ENCODE measurements at regions not wholly inside any gene's neighbourhood (a gene's known extent, or its start where the extent isn't known, plus 50 kb on each side); places are given as distances from the start of the nearest gene placed in this dataset.
A peak's percentile ranks its signal among the peaks of the same experiment; 100 is the strongest.

GRCh38 chr6:20346948-20347347 lies 54.7 kb upstream of the E2F3 start:
- DNase-seq, result peak in 2 of 4 experiments; percentile 12 to 16

- no peak for DNase-seq
Measured at GRCh38 chr6:20348041-20348440, 53.6 kb upstream of the E2F3 start.

- no peak for DNase-seq
Measured at GRCh38 chr6:20349225-20349624, 52.5 kb upstream of the E2F3 start.

GRCh38 chr6:20350215-20350614 lies 51.5 kb upstream of the E2F3 start:
- DNase-seq, result no peak

- DNase-seq, result no peak
Measured at GRCh38 chr6:20351534-20351933, 50.1 kb upstream of the E2F3 start.

Data from suppressor macrophage (primary cell).